HG02798 (cell line): ENCODE measurements at regions not wholly inside any gene's neighbourhood (a gene's known extent, or its start where the extent isn't known, plus 50 kb on each side); places are given as distances from the start of the nearest gene placed in this dataset.
"Not testable (repeated sequence)": the region's sequence is repeated elsewhere in the genome, so short reads cannot be mapped to it uniquely, and the experiment has no call there.

Source experiments
- ATAC-seq: cut with Tn5 transposase; IDR thresholded peaks from one replicate; pipeline ENCODE4 v1.9.1; 2021; ENCODE audit warnings: mild to moderate bottlenecking; ENCODE audit not compliant: unreplicated experiment, poor library complexity

GRCh38 chr5:99043257-99043656 lies 114.5 kb upstream of the CHD1 start:
- not testable (repeated sequence) for ATAC-seq

- peak; percentile 34 for ATAC-seq
Observed at GRCh38 chr5:99037668-99038067, 108.9 kb upstream of the CHD1 start.

GRCh38 chr5:99035942-99036341 lies 107.1 kb upstream of the CHD1 start:
- no peak for ATAC-seq

- no peak for ATAC-seq
Observed at GRCh38 chr5:99034336-99034735, 105.5 kb upstream of the CHD1 start.

- ATAC-seq, result peak; percentile 16
Observed at GRCh38 chr5:99033014-99033900, 104.5 kb upstream of the CHD1 start.

- ATAC-seq, result peak; percentile 56
Observed at GRCh38 chr5:99032234-99033013, 103.6 kb upstream of the CHD1 start.

- no peak for ATAC-seq
Observed at GRCh38 chr5:99030906-99031440, 102.2 kb upstream of the CHD1 start.

- no peak for ATAC-seq
Observed at GRCh38 chr5:99029172-99029571, 100.4 kb upstream of the CHD1 start.

- not testable (repeated sequence) for ATAC-seq
Observed at GRCh38 chr5:99028170-99028569, 99.4 kb upstream of the CHD1 start.

GRCh38 chr5:99025298-99026045 lies 96.7 kb upstream of the CHD1 start:
- no peak for ATAC-seq

- ATAC-seq, result no peak
Observed at GRCh38 chr5:99023330-99023729, 94.5 kb upstream of the CHD1 start.

GRCh38 chr5:99022250-99022649 lies 93.4 kb upstream of the CHD1 start:
- no peak for ATAC-seq

GRCh38 chr5:99020698-99021048 lies 91.9 kb upstream of the CHD1 start:
- no peak for ATAC-seq

- no peak for ATAC-seq
Observed at GRCh38 chr5:99019812-99020697, 91.2 kb upstream of the CHD1 start.

- ATAC-seq, result no peak
Observed at GRCh38 chr5:99019254-99019653, 90.4 kb upstream of the CHD1 start.

GRCh38 chr5:99010294-99010693 lies 81.5 kb upstream of the CHD1 start:
- no peak for ATAC-seq

GRCh38 chr5:99008009-99008408 lies 79.2 kb upstream of the CHD1 start:
- ATAC-seq, result not testable (repeated sequence)

- no peak for ATAC-seq
Observed at GRCh38 chr5:99005506-99005905, 76.7 kb upstream of the CHD1 start.

GRCh38 chr5:99004960-99005359 lies 76.2 kb upstream of the CHD1 start:
- ATAC-seq, result peak; percentile 100

- ATAC-seq, result no peak
Observed at GRCh38 chr5:99000876-99001275, 72.1 kb upstream of the CHD1 start.
